ENCODE measurements at regions not wholly inside any gene's neighbourhood (a gene's known extent, or its start where the extent isn't known, plus 50 kb on each side); places are given as distances from the start of the nearest gene placed in this dataset.

DNA sequence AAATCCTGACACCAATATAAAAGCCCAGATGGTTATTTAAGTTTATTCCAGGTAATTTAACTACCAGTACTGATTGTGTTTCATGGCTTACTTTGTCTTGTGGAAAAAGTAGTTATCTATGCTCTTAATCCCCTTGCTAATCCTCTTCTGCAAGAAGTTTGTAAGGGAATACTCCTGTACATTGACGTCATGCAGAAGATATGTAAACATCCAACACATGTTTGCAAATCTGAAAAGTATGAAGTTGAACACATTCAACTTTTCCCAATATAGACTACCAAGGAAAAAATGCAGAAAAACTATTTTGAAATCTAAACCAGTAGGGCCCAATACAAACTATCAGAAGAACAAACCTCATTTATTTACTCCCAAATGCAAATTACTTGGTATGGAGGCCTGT is 56.3 kb upstream of the ELL2 start:
- no peaks in the 10 kb centered on the region for H3K9me3 ChIP-seq (ENCODE audit: control insufficient read depth in 1 of 2, insufficient read depth in 1 of 2, low read length in 2 of 2)
- H3K4me1 ChIP-seq (ENCODE audit: insufficient read depth, low read length) = no peaks in the 10 kb centered on the region
- Mint-ChIP-seq H3K36me3 (ENCODE audit: low read depth) (no peaks in the 10 kb centered on the region), H3K27ac (no peak overlapping the region), H3K4me3 (no peak overlapping the region), H3K27me3 (peaks cover 6% of the 10 kb centered on the region), H3K9me3 (no peaks in the 10 kb centered on the region), H3K4me1 (ENCODE audit: low read depth) (no peaks in the 10 kb centered on the region)
- H3K27ac ChIP-seq (ENCODE audit: low read depth in 1 of 2, low read length in 2 of 2) = no peak overlapping the region
- no peaks in the 10 kb centered on the region for H3K27me3 ChIP-seq (ENCODE audit: control insufficient read depth in 1 of 2, insufficient read depth in 2 of 2, low read length in 2 of 2)
- H3K36me3 ChIP-seq (ENCODE audit: insufficient read depth, low read length) = no peaks in the 10 kb centered on the region
- ATAC-seq (ENCODE audit: poor library complexity) (no peak), DNase-seq (no peak)
- ChIA-PET CTCF (no interaction called here), POLR2A (no interaction called here)
- no peak overlapping the region for H3K4me3 ChIP-seq (ENCODE audit: low read length)
- intact Hi-C loops (cut with DNase I, micrococcal nuclease) = no loop called here
- TF ChIP-seq, protein P1, sequence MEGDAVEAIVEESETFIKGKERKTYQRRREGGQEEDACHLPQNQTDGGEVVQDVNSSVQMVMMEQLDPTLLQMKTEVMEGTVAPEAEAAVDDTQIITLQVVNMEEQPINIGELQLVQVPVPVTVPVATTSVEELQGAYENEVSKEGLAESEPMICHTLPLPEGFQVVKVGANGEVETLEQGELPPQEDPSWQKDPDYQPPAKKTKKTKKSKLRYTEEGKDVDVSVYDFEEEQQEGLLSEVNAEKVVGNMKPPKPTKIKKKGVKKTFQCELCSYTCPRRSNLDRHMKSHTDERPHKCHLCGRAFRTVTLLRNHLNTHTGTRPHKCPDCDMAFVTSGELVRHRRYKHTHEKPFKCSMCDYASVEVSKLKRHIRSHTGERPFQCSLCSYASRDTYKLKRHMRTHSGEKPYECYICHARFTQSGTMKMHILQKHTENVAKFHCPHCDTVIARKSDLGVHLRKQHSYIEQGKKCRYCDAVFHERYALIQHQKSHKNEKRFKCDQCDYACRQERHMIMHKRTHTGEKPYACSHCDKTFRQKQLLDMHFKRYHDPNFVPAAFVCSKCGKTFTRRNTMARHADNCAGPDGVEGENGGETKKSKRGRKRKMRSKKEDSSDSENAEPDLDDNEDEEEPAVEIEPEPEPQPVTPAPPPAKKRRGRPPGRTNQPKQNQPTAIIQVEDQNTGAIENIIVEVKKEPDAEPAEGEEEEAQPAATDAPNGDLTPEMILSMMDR (IDR thresholded peaks at IDR 0.05) = no peak

DNA sequence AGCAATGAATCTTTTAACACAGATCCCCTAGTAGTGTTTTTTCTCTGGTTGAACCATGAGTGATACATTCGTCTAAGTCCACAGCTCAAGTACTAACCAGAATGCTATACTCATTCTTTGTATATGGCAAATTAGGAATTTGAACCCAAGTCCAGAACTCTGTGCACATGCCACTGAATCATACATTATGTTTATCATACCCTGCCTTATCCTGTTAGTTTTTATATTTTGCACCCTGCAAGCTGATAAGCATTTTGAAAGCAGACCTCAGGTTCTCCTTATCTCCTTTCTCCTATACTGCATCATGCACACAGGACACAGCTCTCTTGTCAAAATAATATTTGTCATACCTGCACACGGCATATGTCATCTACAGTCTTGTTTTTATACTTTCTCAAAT is 54.6 kb upstream of the ELL2 start:
- DNase-seq = no peak
- no peak overlapping the region for H3K27ac ChIP-seq (ENCODE audit: low read depth in 1 of 2, low read length in 2 of 2)
- no peak overlapping the region for H3K4me3 Mint-ChIP-seq
- no peak overlapping the region for H3K27ac Mint-ChIP-seq
- no peaks in the 10 kb centered on the region for H3K27me3 Mint-ChIP-seq
- H3K36me3 Mint-ChIP-seq (ENCODE audit: low read depth) = no peaks in the 10 kb centered on the region
- no peak overlapping the region for H3K4me3 ChIP-seq (ENCODE audit: low read length)
- no peaks in the 10 kb centered on the region for H3K4me1 ChIP-seq (ENCODE audit: insufficient read depth, low read length)
- H3K27me3 ChIP-seq (ENCODE audit: control insufficient read depth in 1 of 2, insufficient read depth in 2 of 2, low read length in 2 of 2) = no peaks in the 10 kb centered on the region
- CTCF ChIA-PET = no interaction called here
- POLR2A ChIA-PET = interaction anchor here (0.5 kb wide), 1 partner anchor 26 kb away, joined by 3 read pairs; no protein-coding TSS in a partner anchor
- TF ChIP-seq, protein P1 (IDR thresholded peaks at IDR 0.05) = no peak
- no peaks in the 10 kb centered on the region for H3K36me3 ChIP-seq (ENCODE audit: insufficient read depth, low read length)
- no peak for ATAC-seq (ENCODE audit: poor library complexity)
- no peaks in the 10 kb centered on the region for H3K9me3 Mint-ChIP-seq
- no peaks in the 10 kb centered on the region for H3K9me3 ChIP-seq (ENCODE audit: control insufficient read depth in 1 of 2, insufficient read depth in 1 of 2, low read length in 2 of 2)
- H3K4me1 Mint-ChIP-seq (ENCODE audit: low read depth) = no peaks in the 10 kb centered on the region
- intact Hi-C loops (cut with DNase I, micrococcal nuclease) = no loop called here

DNA sequence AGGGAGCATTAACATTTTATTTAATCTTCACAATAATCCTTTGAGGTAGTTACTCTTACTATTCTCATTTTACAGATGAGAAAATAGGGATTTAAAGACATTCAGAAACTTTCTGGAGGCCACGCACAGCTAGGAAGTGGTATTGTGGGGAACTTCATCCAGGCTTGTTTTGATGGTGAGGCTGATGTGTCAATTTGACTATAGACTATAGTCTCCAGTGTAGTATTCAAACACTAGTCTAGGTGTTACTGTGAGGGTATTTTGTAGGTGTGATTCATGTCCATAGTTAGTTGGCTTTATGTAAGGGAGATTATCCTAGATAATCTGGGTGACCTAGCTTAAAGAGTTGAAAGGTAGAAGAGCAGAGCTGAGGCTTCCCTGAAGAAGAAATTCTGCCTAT is 54.1 kb upstream of the ELL2 start:
- ATAC-seq (ENCODE audit: poor library complexity) (no peak), DNase-seq (no peak)
- TF ChIP-seq, protein P1 (IDR thresholded peaks at IDR 0.05) = no peak
- Mint-ChIP-seq H3K4me3 (no peak overlapping the region), H3K36me3 (ENCODE audit: low read depth) (no peaks in the 10 kb centered on the region), H3K4me1 (ENCODE audit: low read depth) (no peaks in the 10 kb centered on the region), H3K27ac (no peak overlapping the region), H3K9me3 (no peaks in the 10 kb centered on the region), H3K27me3 (no peaks in the 10 kb centered on the region)
- Histone ChIP-seq H3K4me1 (ENCODE audit: insufficient read depth, low read length) (no peaks in the 10 kb centered on the region), H3K9me3 (ENCODE audit: control insufficient read depth in 1 of 2, insufficient read depth in 1 of 2, low read length in 2 of 2) (no peaks in the 10 kb centered on the region), H3K4me3 (ENCODE audit: low read length) (no peak overlapping the region), H3K27me3 (ENCODE audit: control insufficient read depth in 1 of 2, insufficient read depth in 2 of 2, low read length in 2 of 2) (no peaks in the 10 kb centered on the region), H3K36me3 (ENCODE audit: insufficient read depth, low read length) (no peaks in the 10 kb centered on the region), H3K27ac (ENCODE audit: low read depth in 1 of 2, low read length in 2 of 2) (no peak overlapping the region)
- ChIA-PET CTCF (no interaction called here), POLR2A (interaction anchor here (0.5 kb wide), 1 partner anchor 27 kb away, joined by 3 read pairs; no protein-coding TSS in a partner anchor)
- intact Hi-C loops (cut with DNase I, micrococcal nuclease) = no loop called here

All from CD4-positive, alpha-beta T cell (primary cell).